HEK293T (cell line): ENCODE measurements at regions not wholly inside any gene's neighbourhood (a gene's known extent, or its start where the extent isn't known, plus 50 kb on each side); places are given as distances from the start of the nearest gene placed in this dataset.

Source experiments
- BHLHE40 ChIP-seq: fragments of 450-650 bp; IDR thresholded peaks from 2 replicates; pipeline ENCODE4 v1.6.1; 2016; ENCODE audit warnings: mild to moderate bottlenecking, moderate library complexity, borderline replicate concordance
- FOXA1 ChIP-seq: fragments of 450-650 bp; IDR thresholded peaks from 2 replicates; pipeline ENCODE4 v1.6.1; 2016; ENCODE audit warnings: mild to moderate bottlenecking
- FOXM1 ChIP-seq: fragments of 450-650 bp; IDR thresholded peaks from 2 replicates; pipeline ENCODE4 v1.6.1; 2017; ENCODE audit warnings: mild to moderate bottlenecking, borderline replicate concordance
- HDGF ChIP-seq: fragments of 450-650 bp; IDR thresholded peaks from 2 replicates; pipeline ENCODE4 v1.6.1; 2017; ENCODE audit warnings: antibody characterized with exemption, borderline replicate concordance
- SP1 ChIP-seq: fragments of 450-650 bp; IDR thresholded peaks from 2 replicates; pipeline ENCODE4 v1.6.1; 2017
- SUZ12 ChIP-seq: fragments of 450-650 bp; IDR thresholded peaks from 2 replicates; pipeline ENCODE4 v1.6.1; 2016; ENCODE audit warnings: mild to moderate bottlenecking
- TARDBP ChIP-seq: fragments of 450-650 bp; IDR thresholded peaks from 2 replicates; pipeline ENCODE4 v1.6.1; 2016
- ZNF384 ChIP-seq: fragments of 450-650 bp; IDR thresholded peaks from 2 replicates; pipeline ENCODE4 v1.6.1; 2016

GRCh38 chr12:30166006-30166795 is 382.5 kb upstream of the TMTC1 start:
- TF ChIP-seq ZNF384: no peak
- TF ChIP-seq FOXA1: no peak
- no peak for TF ChIP-seq FOXM1
- no peak for TF ChIP-seq SP1
- TF ChIP-seq SUZ12: no peak
- no peak for TF ChIP-seq TARDBP
- no peak for TF ChIP-seq HDGF
- TF ChIP-seq BHLHE40: no peak
